Cardiac septum (tissue), 1 donor: ENCODE measurements at regions not wholly inside any gene's neighbourhood (a gene's known extent, or its start where the extent isn't known, plus 50 kb on each side); places are given as distances from the start of the nearest gene placed in this dataset.
"Not testable (repeated sequence)": the region's sequence is repeated elsewhere in the genome, so short reads cannot be mapped to it uniquely, and the experiment has no call there.

Experiments used
- DNase-seq: peaks from one replicate; pipeline ENCODE4 v3.0.0-alpha.2; 2020; ENCODE audit warnings: low spot score
- intact Hi-C: fragments of 100-400 bp; cut with DNase I; formaldehyde crosslinking; loops from one replicate; pipeline ENCODE4 v1.14.0; 2022
- donor health status: DM: no; HTN: no; CAD: no.

- intact Hi-C loops, DNase-seq: not testable (repeated sequence)
These were observed 235.0 kb downstream of the POTED start for GRCh38 chr21:13844574-13844973.

GRCh38 chr21:13843081-13843480, 233.5 kb downstream of the POTED start:
- DNase-seq, intact Hi-C loops: not testable (repeated sequence)

GRCh38 chr21:13827666-13828065, 218.1 kb downstream of the POTED start:
- DNase-seq, intact Hi-C loops: not testable (repeated sequence)

- intact Hi-C loops, result no loop called here
- no peak for DNase-seq
These were observed 217.6 kb downstream of the POTED start for GRCh38 chr21:13827201-13827600.

GRCh38 chr21:13826511-13826910, 216.9 kb downstream of the POTED start:
- DNase-seq, intact Hi-C loops: not testable (repeated sequence)

- intact Hi-C loops, DNase-seq: not testable (repeated sequence)
These were observed 215.7 kb downstream of the POTED start for GRCh38 chr21:13825218-13825778.

GRCh38 chr21:13820286-13820685, 210.7 kb downstream of the POTED start:
- DNase-seq, intact Hi-C loops: not testable (repeated sequence)

- DNase-seq, result not testable (repeated sequence)
These were observed 202.6 kb downstream of the POTED start for GRCh38 chr21:13812191-13812590.

GRCh38 chr21:13810559-13810958, 201.0 kb downstream of the POTED start:
- intact Hi-C loops, DNase-seq: not testable (repeated sequence)

More at GRCh38 chr21:13812191-13812590, 202.6 kb downstream of the POTED start:
- intact Hi-C loops, result not testable (repeated sequence)

GRCh38 chr21:13806444-13806843, 196.9 kb downstream of the POTED start:
- intact Hi-C loops, DNase-seq: not testable (repeated sequence)

- intact Hi-C loops, DNase-seq: not testable (repeated sequence)
These were observed 193.2 kb downstream of the POTED start for GRCh38 chr21:13802757-13803156.
